Hepatocyte (in vitro differentiated cells): ENCODE measurements at regions not wholly inside any gene's neighbourhood (a gene's known extent, or its start where the extent isn't known, plus 50 kb on each side); places are given as distances from the start of the nearest gene placed in this dataset.

Experiments
- DNase-seq: peaks from one replicate; pipeline ENCODE4 v3.0.0-alpha.2; 2016; ENCODE audit warnings: low spot score
- H2AFZ ChIP-seq: fragments of 200-600 bp; sonication (generic); 2 replicates; pipeline ENCODE4 v1.6.0; 2016; ENCODE audit warnings: antibody characterized with exemption, mild to moderate bottlenecking
- H3K27ac ChIP-seq: fragments of 200-600 bp; sonication (generic); 2 replicates; pipeline ENCODE4 v1.5.1; 2016; ENCODE audit warnings: mild to moderate bottlenecking
- H3K27me3 ChIP-seq: fragments of 200-600 bp; sonication (generic); 2 replicates; pipeline ENCODE4 v1.6.1; 2016
- H3K36me3 ChIP-seq: fragments of 200-600 bp; sonication (generic); replicated peaks from 2 replicates; pipeline ENCODE4 v1.5.1; 2016; ENCODE audit warnings: low read depth; ENCODE audit not compliant: insufficient read depth
- H3K4me1 ChIP-seq: fragments of 200-600 bp; sonication (generic); 2 replicates; pipeline ENCODE4 v1.5.1; 2016; ENCODE audit warnings: mild to moderate bottlenecking, moderate library complexity; ENCODE audit not compliant: insufficient read depth
- H3K4me2 ChIP-seq: fragments of 200-600 bp; sonication (generic); 2 replicates; pipeline ENCODE4 v1.6.0; 2016
- H3K4me3 ChIP-seq: fragments of 200-600 bp; sonication (generic); 2 replicates; pipeline ENCODE4 v1.5.1; 2016; ENCODE audit warnings: mild to moderate bottlenecking
- H3K79me2 ChIP-seq: fragments of 200-600 bp; sonication (generic); 2 replicates; pipeline ENCODE4 v1.6.0; 2017; ENCODE audit warnings: mild to moderate bottlenecking
- H3K9me2 ChIP-seq: fragments of 200-600 bp; sonication (generic); replicated peaks from 2 replicates; pipeline ENCODE4 v1.6.0; 2017; ENCODE audit warnings: mild to moderate bottlenecking; ENCODE audit not compliant: insufficient read depth
- H3K9me3 ChIP-seq: fragments of 200-600 bp; sonication (generic); 2 replicates; pipeline ENCODE4 v1.5.1; 2016; ENCODE audit warnings: low read depth, mild to moderate bottlenecking
- H4K20me1 ChIP-seq: fragments of 200-600 bp; sonication (generic); 2 replicates; pipeline ENCODE4 v1.6.0; 2016; ENCODE audit warnings: mild to moderate bottlenecking; ENCODE audit not compliant: insufficient read depth, poor library complexity, severe bottlenecking
- CTCF ChIP-seq: fragments of 200-600 bp; sonication (generic); IDR thresholded peaks from 2 replicates; pipeline ENCODE4 v1.5.1; 2016; ENCODE audit warnings: antibody characterized with exemption, mild to moderate bottlenecking; ENCODE audit not compliant: poor library complexity
- EZH2 ChIP-seq: fragments of 200-600 bp; sonication (generic); IDR thresholded peaks from 2 replicates; pipeline ENCODE4 v1.6.1; 2016; ENCODE audit warnings: antibody characterized with exemption, mild to moderate bottlenecking, borderline replicate concordance
- EZH2phosphoT487 ChIP-seq: fragments of 200-600 bp; sonication (generic); IDR thresholded peaks from one replicate; pipeline ENCODE4 v1.6.1; 2018; ENCODE audit warnings: antibody characterized with exemption, mild to moderate bottlenecking, low read depth, moderate library complexity; ENCODE audit not compliant: unreplicated experiment, severe bottlenecking
- WGBS: methylation state at CpG from one replicate; pipeline ENCODE4 v1.1.6; 2016; ENCODE audit warnings: low lambda C conversion rate; ENCODE audit errors: missing lambda C conversion rate; 5-methylcytosine and 5-hydroxymethylcytosine counted together

- H3K9me2 ChIP-seq, result no peaks in the 10 kb centered on the region
- no peak for DNase-seq
- H3K4me2 ChIP-seq, result no peak overlapping the region
- H3K79me2 ChIP-seq, result no peaks in the 10 kb centered on the region
- H3K4me3 ChIP-seq, result no peak overlapping the region
- H3K4me1 ChIP-seq, result no peaks in the 10 kb centered on the region
- no peaks in the 10 kb centered on the region for H3K9me3 ChIP-seq
- H3K27me3 ChIP-seq, result no peaks in the 10 kb centered on the region
- WGBS, result 57% methylated on average over 1 of the region's 1 CpG
- H4K20me1 ChIP-seq, result no peaks in the 10 kb centered on the region
- no peaks in the 10 kb centered on the region for H3K36me3 ChIP-seq
- H3K27ac ChIP-seq, result no peak overlapping the region
- no peak overlapping the region for H2AFZ ChIP-seq
- TF ChIP-seq EZH2, result no peak
- no peak for TF ChIP-seq CTCF
- TF ChIP-seq EZH2phosphoT487, result no peak
These were observed 336.6 kb downstream of the HGF start for GRCh38 chr7:81433206-81433605.

GRCh38 chr7:81430761-81431160 lies 339.1 kb downstream of the HGF start:
- TF ChIP-seq EZH2phosphoT487 (no peak), CTCF (no peak), EZH2 (no peak)
- Histone ChIP-seq H3K9me2 (no peaks in the 10 kb centered on the region), H3K79me2 (no peaks in the 10 kb centered on the region), H3K4me1 (no peaks in the 10 kb centered on the region), H3K36me3 (no peaks in the 10 kb centered on the region), H3K27ac (no peak overlapping the region), H3K9me3 (no peaks in the 10 kb centered on the region), H3K4me3 (no peak overlapping the region), H3K4me2 (no peak overlapping the region), H3K27me3 (no peaks in the 10 kb centered on the region), H2AFZ (no peak overlapping the region), H4K20me1 (no peaks in the 10 kb centered on the region)
- WGBS, result 79% methylated on average over 1 of the region's 1 CpG
- no peak for DNase-seq

- 75% methylated on average over 6 of the region's 6 CpGs for WGBS
These were observed 339.7 kb downstream of the HGF start for GRCh38 chr7:81430150-81430549.

More at GRCh38 chr7:81430150-81430549, 339.7 kb downstream of the HGF start:
- no peaks in the 10 kb centered on the region for H3K9me3 ChIP-seq
- no peak overlapping the region for H2AFZ ChIP-seq
- no peaks in the 10 kb centered on the region for H3K36me3 ChIP-seq
- H3K4me3 ChIP-seq, result no peak overlapping the region
- no peak for TF ChIP-seq EZH2phosphoT487
- TF ChIP-seq EZH2, result no peak
- no peak for TF ChIP-seq CTCF
- H3K4me2 ChIP-seq, result no peak overlapping the region
- H3K27ac ChIP-seq, result no peak overlapping the region
- H3K4me1 ChIP-seq, result no peaks in the 10 kb centered on the region
- no peaks in the 10 kb centered on the region for H3K79me2 ChIP-seq
- no peak for DNase-seq
- no peaks in the 10 kb centered on the region for H3K9me2 ChIP-seq
- H4K20me1 ChIP-seq, result no peaks in the 10 kb centered on the region
- no peaks in the 10 kb centered on the region for H3K27me3 ChIP-seq
